ELR (cell line): ENCODE measurements at regions not wholly inside any gene's neighbourhood (a gene's known extent, or its start where the extent isn't known, plus 50 kb on each side); places are given as distances from the start of the nearest gene placed in this dataset.

Experiments used
- DNase-seq: peaks from one replicate; pipeline ENCODE4 v3.0.0-alpha.2; 2015; ENCODE audit warnings: low read depth

GRCh38 chr18:43482136-43482535, 204.8 kb upstream of the SYT4 start:
- no peak for DNase-seq

GRCh38 chr18:43482600-43482999, 205.3 kb upstream of the SYT4 start:
- DNase-seq: no peak

DNA sequence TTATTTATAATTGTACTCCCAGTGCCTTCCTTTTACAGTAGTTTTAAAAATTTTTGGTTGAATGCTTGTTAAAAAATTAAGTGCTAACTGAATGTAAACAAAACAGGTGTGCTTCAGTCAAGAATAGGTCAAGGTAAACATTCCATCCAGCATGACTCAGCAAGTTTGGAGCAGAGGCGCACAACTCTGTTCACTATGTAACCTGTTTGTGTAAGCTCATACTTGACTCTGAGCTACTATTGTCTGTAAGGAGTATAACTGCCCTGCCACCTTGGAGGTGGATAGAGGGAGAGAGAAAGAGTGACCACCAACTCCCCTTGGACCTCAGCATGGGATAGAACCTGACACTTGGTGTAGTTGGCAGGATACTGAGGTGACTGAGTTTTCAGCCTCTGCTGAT, 207.4 kb upstream of the SYT4 start:
- DNase-seq: no peak

- DNase-seq: no peak
These were observed 208.3 kb upstream of the SYT4 start for GRCh38 chr18:43485545-43485963.

DNA sequence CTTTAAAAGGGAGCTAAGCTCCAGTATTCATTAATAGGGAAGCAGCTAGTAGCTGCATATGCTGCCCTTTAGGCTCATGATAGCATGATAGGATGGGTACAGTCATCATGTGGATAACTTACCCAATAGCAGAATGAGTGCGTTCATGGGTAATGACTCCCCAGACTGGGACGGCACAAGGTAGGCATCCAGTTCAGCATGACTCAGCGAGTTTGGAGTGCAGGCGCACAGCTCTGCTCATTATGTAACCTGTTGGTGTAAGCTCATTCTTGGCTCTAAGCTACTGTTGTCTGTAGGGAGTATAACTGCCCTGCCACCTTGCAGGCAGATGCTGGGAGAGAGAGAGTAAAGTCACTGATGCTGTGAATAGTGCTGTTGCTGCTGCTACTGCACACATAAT, 209.2 kb upstream of the SYT4 start:
- DNase-seq: no peak

GRCh38 chr18:43501099-43501498, 223.8 kb upstream of the SYT4 start:
- DNase-seq: no peak

DNA sequence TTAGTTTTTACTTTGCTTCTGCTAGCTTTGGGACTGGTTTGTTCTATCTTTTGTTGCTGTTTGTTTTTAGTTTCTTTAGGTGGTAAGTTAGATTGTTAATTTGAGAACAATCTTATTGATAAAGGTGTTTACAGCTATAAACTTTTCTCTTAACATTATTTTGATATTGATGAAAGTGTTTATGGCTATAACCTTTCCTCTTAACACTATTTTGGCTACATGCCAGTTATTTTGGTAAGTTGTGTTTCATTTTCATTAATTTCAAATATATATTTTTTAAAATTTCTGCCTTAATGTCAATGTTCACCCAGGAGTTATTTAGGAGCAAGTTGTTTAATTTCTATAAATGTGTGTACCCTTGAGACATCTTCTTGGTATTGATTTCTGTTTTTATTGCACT, 229.6 kb upstream of the SYT4 start:
- no peak for DNase-seq

DNA sequence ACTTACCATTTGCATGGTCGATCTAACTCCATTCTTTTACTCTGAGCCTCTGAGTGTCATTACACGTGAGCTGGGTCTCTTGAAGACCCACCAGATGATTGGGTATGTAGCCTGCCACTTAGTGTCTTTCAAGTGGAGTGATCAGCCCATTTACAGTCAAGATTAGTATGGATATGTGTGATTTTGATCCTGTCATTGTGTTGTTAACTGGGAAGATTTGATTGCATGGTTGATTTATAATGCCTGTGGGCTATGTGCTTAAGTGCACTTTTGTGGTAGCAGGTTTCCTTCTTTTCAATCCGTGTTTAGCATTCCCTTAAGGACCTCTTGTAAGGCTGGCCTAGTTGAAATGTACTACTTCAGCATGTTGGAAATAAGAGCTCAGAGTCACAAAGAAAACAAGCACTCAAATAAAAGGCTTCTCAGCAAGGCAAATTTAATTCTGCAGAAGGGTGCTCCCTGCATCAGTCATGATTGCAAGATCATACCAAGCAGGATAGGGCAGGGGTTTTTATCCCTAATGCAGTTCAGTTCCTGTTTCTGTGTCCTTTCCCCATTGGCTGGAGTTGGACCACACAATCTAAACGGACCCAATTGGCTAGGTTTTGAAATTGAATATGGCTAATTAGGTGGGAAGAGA, 230.7 kb upstream of the SYT4 start:
- no peak for DNase-seq

- DNase-seq: no peak
These were observed 237.5 kb upstream of the SYT4 start for GRCh38 chr18:43514747-43515146.

- no peak for DNase-seq
These were observed 238.2 kb upstream of the SYT4 start for GRCh38 chr18:43515481-43515880.

DNA sequence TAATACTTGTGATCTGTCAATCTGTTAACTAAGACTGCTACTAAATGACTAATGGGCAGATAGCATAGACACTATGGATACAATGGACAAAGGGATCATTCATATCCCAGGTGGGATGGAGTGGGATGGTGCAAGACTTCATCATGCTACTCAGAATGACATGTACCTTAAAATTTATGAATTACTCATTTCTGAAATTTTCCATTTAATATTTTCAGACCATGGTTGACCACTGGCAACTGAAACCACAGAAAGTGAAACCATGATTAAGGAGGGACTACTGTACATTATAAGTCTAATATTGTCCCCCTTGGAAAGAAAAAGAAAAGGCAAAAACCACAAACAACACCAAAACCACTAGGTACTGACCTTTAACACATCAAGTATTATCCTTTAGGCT, 247.0 kb upstream of the SYT4 start:
- no peak for DNase-seq

- DNase-seq: no peak
These were observed 247.9 kb upstream of the SYT4 start for GRCh38 chr18:43525169-43525568.

GRCh38 chr18:43526426-43527145, 249.3 kb upstream of the SYT4 start:
- no peak for DNase-seq

- no peak for DNase-seq
These were observed 254.1 kb upstream of the SYT4 start for GRCh38 chr18:43531438-43531837.

DNA sequence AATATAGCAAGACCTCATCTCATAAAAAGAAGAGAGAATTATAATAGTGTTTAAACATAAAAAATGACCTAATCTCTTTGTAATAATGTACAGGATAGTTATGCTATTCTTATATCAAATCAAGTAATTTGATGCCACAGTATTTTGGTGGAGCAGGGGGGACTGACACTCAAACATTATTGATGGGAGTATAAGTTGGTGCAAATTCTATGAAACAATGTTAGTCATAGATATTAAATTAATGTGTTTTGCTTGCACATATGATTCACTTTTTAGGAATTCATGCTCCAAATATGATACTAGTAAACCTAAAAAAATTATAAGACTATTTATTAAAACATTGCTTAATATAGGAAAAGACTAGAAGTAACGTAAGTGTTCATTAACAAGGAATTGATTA, 256.1 kb upstream of the SYT4 start:
- DNase-seq: no peak

- DNase-seq: no peak
These were observed 257.2 kb upstream of the SYT4 start for GRCh38 chr18:43534511-43534910.

GRCh38 chr18:43539862-43540261, 262.6 kb upstream of the SYT4 start:
- DNase-seq: no peak

DNA sequence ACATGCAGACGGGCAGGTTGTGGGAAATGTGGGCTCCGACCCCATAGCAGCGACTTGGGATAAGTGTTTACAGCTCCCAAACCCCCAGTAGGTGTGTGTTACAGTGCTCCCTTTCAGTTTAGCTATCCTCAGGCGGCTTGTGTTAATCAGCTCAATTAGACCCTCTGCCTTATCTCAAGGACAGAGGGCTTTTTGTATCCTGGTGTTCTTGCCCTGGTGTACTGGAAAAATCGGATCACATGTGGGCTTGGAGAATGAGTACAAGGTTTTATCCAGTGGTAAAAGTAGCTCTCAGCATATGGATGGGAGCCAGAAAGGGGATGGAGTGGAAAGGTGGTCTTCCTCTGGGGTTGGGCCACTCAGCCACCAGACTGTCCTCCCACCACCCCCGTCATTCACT, 264.7 kb upstream of the SYT4 start:
- DNase-seq: no peak

DNA sequence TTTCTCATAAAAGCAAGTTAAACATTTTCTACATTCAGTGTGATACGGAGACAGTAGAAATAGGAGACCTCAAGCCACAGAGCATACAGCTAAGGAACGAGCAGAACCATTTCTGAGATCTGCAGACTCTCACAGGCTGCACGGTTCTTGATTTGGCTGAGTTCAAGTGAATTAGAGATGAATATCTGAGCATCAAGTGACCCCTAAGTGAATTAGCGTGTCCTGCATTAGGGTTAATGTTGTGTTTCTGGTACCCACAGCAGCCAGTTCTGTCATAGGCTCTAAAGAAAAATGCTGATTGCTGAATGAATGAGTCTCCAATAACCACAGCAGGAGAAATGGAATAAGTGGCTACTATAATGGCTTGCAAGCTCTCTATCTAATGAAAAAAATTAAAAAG, 265.9 kb upstream of the SYT4 start:
- no peak for DNase-seq

DNA sequence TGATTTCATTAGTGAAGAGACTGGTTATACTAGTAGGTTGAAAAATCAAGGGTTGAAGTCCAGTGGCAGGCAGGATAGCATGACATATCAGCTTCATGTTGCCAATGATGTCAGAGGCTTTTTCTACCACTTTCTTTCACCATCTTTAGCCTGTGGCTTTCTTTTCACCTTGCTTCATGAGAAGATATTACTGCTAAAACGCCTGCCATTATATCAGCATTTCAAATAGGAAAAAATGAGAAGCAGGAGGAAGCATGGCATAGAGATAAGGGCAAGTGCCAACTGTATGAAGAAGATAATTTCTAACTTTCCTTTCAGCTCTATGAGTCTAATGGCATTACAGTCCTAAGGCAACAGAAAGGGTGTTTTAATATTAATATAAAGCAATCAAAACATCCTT, 270.2 kb upstream of the SYT4 start:
- DNase-seq: no peak

DNA sequence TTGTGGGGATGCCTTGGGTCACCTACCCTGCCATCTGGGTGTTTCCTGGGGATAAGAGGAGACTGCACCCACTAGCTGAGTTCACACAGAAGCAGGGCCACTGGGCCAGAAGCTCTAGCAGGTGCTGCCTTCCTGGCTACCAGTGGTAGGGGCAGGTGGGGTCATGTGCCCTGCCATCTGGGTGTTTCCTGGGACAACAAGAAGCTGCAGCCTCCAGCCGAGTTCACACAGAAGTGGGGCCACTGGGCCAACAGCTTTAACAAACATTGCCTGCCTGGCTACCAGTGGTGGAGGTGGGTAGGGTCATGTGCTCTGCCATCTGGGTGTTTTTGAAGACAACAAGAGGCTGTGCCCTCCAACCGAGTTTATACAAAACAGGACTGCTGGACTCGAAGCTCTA, 282.2 kb upstream of the SYT4 start:
- no peak for DNase-seq

- DNase-seq: peak; percentile 4
These were observed 286.5 kb upstream of the SYT4 start for GRCh38 chr18:43563780-43564179.

DNA sequence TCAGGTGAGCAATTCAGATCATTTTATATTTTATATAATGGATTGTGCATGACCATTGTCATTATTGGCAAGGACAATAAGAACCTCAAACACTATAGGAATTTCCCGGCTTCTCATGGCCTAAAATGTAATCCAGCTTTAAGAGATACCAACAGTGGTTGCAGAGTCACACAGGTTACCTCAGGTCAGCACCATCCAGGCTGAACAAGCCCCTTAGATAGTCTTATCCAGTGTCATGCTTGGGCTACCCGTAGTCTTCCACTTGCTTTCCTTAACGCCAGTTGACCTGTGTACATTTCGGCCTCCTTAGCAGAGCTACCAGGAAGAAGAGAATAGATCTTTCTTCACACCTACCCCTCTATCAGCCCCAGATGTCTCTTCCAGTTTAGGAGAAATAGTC, 293.3 kb upstream of the SYT4 start:
- DNase-seq: no peak

GRCh38 chr18:43571078-43571689, 293.9 kb upstream of the SYT4 start:
- peak; percentile 37 for DNase-seq
